Neural progenitor cell (in vitro differentiated cells): ENCODE measurements at regions not wholly inside any gene's neighbourhood (a gene's known extent, or its start where the extent isn't known, plus 50 kb on each side); places are given as distances from the start of the nearest gene placed in this dataset.

Experiments used
- DNase-seq: peaks from one replicate; pipeline ENCODE4 v3.0.0-alpha.2; 2016; ENCODE audit warnings: low spot score
- H2AFZ ChIP-seq: fragments of 200-600 bp; sonication (generic); replicated peaks from 2 replicates; pipeline ENCODE4 v1.6.1; 2016; ENCODE audit warnings: antibody characterized with exemption
- H3F3A ChIP-seq: fragments of 200-600 bp; sonication (generic); 2 replicates; pipeline ENCODE4 v1.6.1; 2016; ENCODE audit warnings: antibody characterized with exemption, low read depth
- H3K27ac ChIP-seq: fragments of 200-600 bp; sonication (generic); 2 replicates; pipeline ENCODE4 v1.5.1; 2016; ENCODE audit warnings: mild to moderate bottlenecking
- H3K27me3 ChIP-seq: fragments of 200-600 bp; sonication (generic); 2 replicates; pipeline ENCODE4 v1.6.1; 2016; ENCODE audit warnings: mild to moderate bottlenecking, moderate library complexity
- H3K36me3 ChIP-seq: fragments of 200-600 bp; sonication (generic); 2 replicates; pipeline ENCODE4 v1.5.1; 2016
- H3K4me1 ChIP-seq: fragments of 200-600 bp; sonication (generic); 2 replicates; pipeline ENCODE4 v1.6.1; 2016; ENCODE audit warnings: mixed run types
- H3K4me2 ChIP-seq: fragments of 200-600 bp; sonication (generic); 2 replicates; pipeline ENCODE4 v1.6.1; 2016
- H3K4me3 ChIP-seq: fragments of 200-600 bp; sonication (generic); 2 replicates; pipeline ENCODE4 v1.5.1; 2016
- H3K79me2 ChIP-seq: fragments of 200-600 bp; sonication (generic); 2 replicates; pipeline ENCODE4 v1.6.1; 2016; ENCODE audit warnings: low read depth
- H3K9ac ChIP-seq: fragments of 200-600 bp; sonication (generic); 2 replicates; pipeline ENCODE4 v1.6.1; 2016
- H3K9me3 ChIP-seq: fragments of 200-600 bp; sonication (generic); 2 replicates; pipeline ENCODE4 v1.5.1; 2016; ENCODE audit warnings: low read depth
- H4K20me1 ChIP-seq: fragments of 200-600 bp; sonication (generic); 2 replicates; pipeline ENCODE4 v1.6.1; 2016; ENCODE audit warnings: low read depth
- H3K27ac Mint-ChIP-seq: 3 replicates; pipeline ENCODE4 v1.8.0; 2021; ENCODE audit warnings: mixed read lengths
- H3K27me3 Mint-ChIP-seq: 2 replicates; pipeline ENCODE4 v1.8.0; 2022; ENCODE audit warnings: low read depth, mild to moderate bottlenecking, inconsistent platforms, moderate library complexity, mixed read lengths; ENCODE audit not compliant: insufficient read depth
- H3K36me3 Mint-ChIP-seq: 3 replicates; pipeline ENCODE4 v1.8.0; 2021; ENCODE audit warnings: mixed read lengths
- H3K4me1 Mint-ChIP-seq: 3 replicates; pipeline ENCODE4 v1.8.0; 2021; ENCODE audit warnings: mixed read lengths
- H3K4me3 Mint-ChIP-seq: 3 replicates; pipeline ENCODE4 v1.8.0; 2021; ENCODE audit warnings: mild to moderate bottlenecking, moderate library complexity, mixed read lengths
- H3K9me3 Mint-ChIP-seq: 3 replicates; pipeline ENCODE4 v1.8.0; 2020; ENCODE audit warnings: mixed read lengths
- EZH2 ChIP-seq: fragments of 200-600 bp; sonication (generic); IDR thresholded peaks from 2 replicates; pipeline ENCODE4 v1.6.1; 2017; ENCODE audit warnings: antibody characterized with exemption, mild to moderate bottlenecking, moderate library complexity
- EZH2phosphoT487 ChIP-seq: fragments of 200-600 bp; sonication (generic); IDR thresholded peaks from 2 replicates; pipeline ENCODE4 v1.6.1; 2017; ENCODE audit warnings: antibody characterized with exemption
- TF ChIP-seq, protein P1 (sequence below): fragments of 200-600 bp; sonication (generic); IDR thresholded peaks from 2 replicates; pipeline ENCODE4 v1.5.1; 2017; ENCODE audit warnings: antibody characterized with exemption, mild to moderate bottlenecking

GRCh38 chr4:41820473-41820872 lies 71.9 kb upstream of the PHOX2B start:
- H3K27me3 Mint-ChIP-seq: peaks cover 10% of the 10 kb centered on the region

GRCh38 chr4:41819621-41820020 lies 71.1 kb upstream of the PHOX2B start:
- Mint-ChIP-seq H3K27me3 (peaks cover 11% of the 10 kb centered on the region), H3K27ac (no peak overlapping the region), H3K9me3 (no peaks in the 10 kb centered on the region), H3K4me3 (no peak overlapping the region), H3K36me3 (no peaks in the 10 kb centered on the region), H3K4me1 (no peaks in the 10 kb centered on the region)
- no peaks in the 10 kb centered on the region for H3F3A ChIP-seq
- no peaks in the 10 kb centered on the region for H3K9me3 ChIP-seq
- H3K27me3 ChIP-seq: peaks cover 95% of the 10 kb centered on the region
- H3K9ac ChIP-seq: no peak overlapping the region
- no peaks in the 10 kb centered on the region for H3K79me2 ChIP-seq
- H3K4me1 ChIP-seq: peaks cover 8% of the 10 kb centered on the region
- H3K36me3 ChIP-seq: no peaks in the 10 kb centered on the region
- TF ChIP-seq, protein P1, sequence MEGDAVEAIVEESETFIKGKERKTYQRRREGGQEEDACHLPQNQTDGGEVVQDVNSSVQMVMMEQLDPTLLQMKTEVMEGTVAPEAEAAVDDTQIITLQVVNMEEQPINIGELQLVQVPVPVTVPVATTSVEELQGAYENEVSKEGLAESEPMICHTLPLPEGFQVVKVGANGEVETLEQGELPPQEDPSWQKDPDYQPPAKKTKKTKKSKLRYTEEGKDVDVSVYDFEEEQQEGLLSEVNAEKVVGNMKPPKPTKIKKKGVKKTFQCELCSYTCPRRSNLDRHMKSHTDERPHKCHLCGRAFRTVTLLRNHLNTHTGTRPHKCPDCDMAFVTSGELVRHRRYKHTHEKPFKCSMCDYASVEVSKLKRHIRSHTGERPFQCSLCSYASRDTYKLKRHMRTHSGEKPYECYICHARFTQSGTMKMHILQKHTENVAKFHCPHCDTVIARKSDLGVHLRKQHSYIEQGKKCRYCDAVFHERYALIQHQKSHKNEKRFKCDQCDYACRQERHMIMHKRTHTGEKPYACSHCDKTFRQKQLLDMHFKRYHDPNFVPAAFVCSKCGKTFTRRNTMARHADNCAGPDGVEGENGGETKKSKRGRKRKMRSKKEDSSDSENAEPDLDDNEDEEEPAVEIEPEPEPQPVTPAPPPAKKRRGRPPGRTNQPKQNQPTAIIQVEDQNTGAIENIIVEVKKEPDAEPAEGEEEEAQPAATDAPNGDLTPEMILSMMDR: no peak
- TF ChIP-seq EZH2phosphoT487 (no peak), EZH2 (no peak)
- no peak overlapping the region for H3K4me3 ChIP-seq
- no peak overlapping the region for H3K27ac ChIP-seq
- no peak overlapping the region for H3K4me2 ChIP-seq
- no peaks in the 10 kb centered on the region for H4K20me1 ChIP-seq
- H2AFZ ChIP-seq: no peak overlapping the region
- no peak for DNase-seq

More at GRCh38 chr4:41820473-41820872, 71.9 kb upstream of the PHOX2B start:
- H4K20me1 ChIP-seq: no peaks in the 10 kb centered on the region
- H3K9me3 ChIP-seq: no peaks in the 10 kb centered on the region
- no peaks in the 10 kb centered on the region for H3K36me3 ChIP-seq
- H3K27me3 ChIP-seq: peaks cover 95% of the 10 kb centered on the region
- no peaks in the 10 kb centered on the region for H3K79me2 ChIP-seq
- no peak overlapping the region for H3K27ac Mint-ChIP-seq
- no peak overlapping the region for H2AFZ ChIP-seq
- H3K4me3 Mint-ChIP-seq: no peak overlapping the region
- TF ChIP-seq EZH2: no peak
- TF ChIP-seq, protein P1: no peak
- no peak for TF ChIP-seq EZH2phosphoT487
- H3K9ac ChIP-seq: no peak overlapping the region
- H3K9me3 Mint-ChIP-seq: no peaks in the 10 kb centered on the region
- no peak for DNase-seq
- H3F3A ChIP-seq: no peaks in the 10 kb centered on the region
- peaks cover 8% of the 10 kb centered on the region for H3K4me1 ChIP-seq
- no peak overlapping the region for H3K4me2 ChIP-seq
- no peak overlapping the region for H3K27ac ChIP-seq
- no peak overlapping the region for H3K4me3 ChIP-seq
- no peaks in the 10 kb centered on the region for H3K4me1 Mint-ChIP-seq
- H3K36me3 Mint-ChIP-seq: no peaks in the 10 kb centered on the region

DNA sequence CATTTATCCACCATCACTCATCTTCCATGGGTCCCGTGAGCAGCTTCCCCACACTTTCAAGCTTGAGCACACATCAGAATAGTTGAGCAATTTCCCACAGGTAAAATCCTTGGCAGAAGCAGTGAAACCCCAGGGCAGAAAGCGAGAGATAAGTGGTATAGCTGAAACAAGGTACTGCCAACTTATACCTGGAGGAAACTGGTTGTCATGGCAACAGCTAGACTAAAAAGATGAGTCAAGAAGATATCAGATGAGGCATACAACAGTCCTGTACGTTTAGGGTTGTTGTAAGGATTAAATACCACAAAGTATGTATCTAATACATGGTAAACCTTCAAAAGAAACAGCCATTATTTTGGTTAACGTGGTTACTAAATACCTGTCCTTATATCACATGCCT lies 66.9 kb upstream of the PHOX2B start:
- TF ChIP-seq, protein P1: no peak
- TF ChIP-seq EZH2phosphoT487 (no peak), EZH2 (no peak)
- H3K27me3 Mint-ChIP-seq: peaks cover 14% of the 10 kb centered on the region
- H4K20me1 ChIP-seq: no peaks in the 10 kb centered on the region
- H3K27ac Mint-ChIP-seq: no peak overlapping the region
- no peaks in the 10 kb centered on the region for H3K36me3 Mint-ChIP-seq
- H3K27ac ChIP-seq: no peak overlapping the region
- no peak overlapping the region for H3K4me3 Mint-ChIP-seq
- H3K4me1 ChIP-seq: peaks cover 8% of the 10 kb centered on the region
- no peaks in the 10 kb centered on the region for H3K9me3 Mint-ChIP-seq
- H3K4me1 Mint-ChIP-seq: no peaks in the 10 kb centered on the region
- no peak overlapping the region for H2AFZ ChIP-seq
- H3K36me3 ChIP-seq: no peaks in the 10 kb centered on the region
- H3F3A ChIP-seq: no peaks in the 10 kb centered on the region
- H3K9ac ChIP-seq: no peak overlapping the region
- DNase-seq: no peak
- H3K4me2 ChIP-seq: no peak overlapping the region
- peaks cover 57% of the 10 kb centered on the region for H3K27me3 ChIP-seq
- no peaks in the 10 kb centered on the region for H3K9me3 ChIP-seq
- no peak overlapping the region for H3K4me3 ChIP-seq
- H3K79me2 ChIP-seq: no peaks in the 10 kb centered on the region
